ENCODE measurements at regions not wholly inside any gene's neighbourhood (a gene's known extent, or its start where the extent isn't known, plus 50 kb on each side); places are given as distances from the start of the nearest gene placed in this dataset.

GRCh38 chr7:142327628-142328405, 70.0 kb upstream of the PRSS58 start:
- TF ChIP-seq CTCF (IDR thresholded peaks at IDR 0.05) (no peak), POLR2A (IDR thresholded peaks at IDR 0.05) (no peak)
